HL-60 (cell line): ENCODE measurements at regions not wholly inside any gene's neighbourhood (a gene's known extent, or its start where the extent isn't known, plus 50 kb on each side); places are given as distances from the start of the nearest gene placed in this dataset.

Experiments used
- DNase-seq, 2 experiments: peaks; one replicate each; pipeline ENCODE4 v3.0.0-alpha.2; 2010 to 2020; ENCODE audit warnings: low read depth in 1 of 2, low spot score in 1 of 2
- H3K27ac ChIP-seq: fragments of 250-450 bp; sonication (Bioruptor Pico); replicated peaks from 2 replicates; pipeline ENCODE4 v1.5.1; 2020; ENCODE audit warnings: mild to moderate bottlenecking, moderate library complexity
- H3K27me3 ChIP-seq: fragments of 250-450 bp; sonication (Bioruptor Pico); 2 replicates; pipeline ENCODE4 v1.5.1; 2021; ENCODE audit warnings: mild to moderate bottlenecking, moderate library complexity; ENCODE audit not compliant: insufficient read depth, poor library complexity, severe bottlenecking
- H3K4me3 ChIP-seq: replicated peaks from 2 replicates; pipeline ENCODE4 v1.5.1; 2011; ENCODE audit warnings: mild to moderate bottlenecking, control low read depth, low read length; ENCODE audit not compliant: insufficient read depth
- GABPA ChIP-seq: IDR thresholded peaks from 2 replicates; pipeline ENCODE4 v1.6.1; 2012; ENCODE audit warnings: low read depth
- POLR2AphosphoS5 ChIP-seq: IDR thresholded peaks from 2 replicates; pipeline ENCODE4 v1.6.1; 2012; ENCODE audit warnings: low read depth
- SPI1 ChIP-seq: IDR thresholded peaks from 2 replicates; pipeline ENCODE4 v1.6.1; 2012; ENCODE audit warnings: low read depth, mild to moderate bottlenecking, borderline replicate concordance
- TF ChIP-seq, protein P1 (sequence below): IDR thresholded peaks from one replicate; pipeline ENCODE4 v1.5.1; 2011; ENCODE audit warnings: low read length, control low read depth, inconsistent platforms; ENCODE audit not compliant: insufficient read depth
- TF ChIP-seq, protein P2 (sequence below): IDR thresholded peaks from 2 replicates; pipeline ENCODE4 v1.6.1; 2012; ENCODE audit warnings: low read depth; ENCODE audit not compliant: insufficient replicate concordance

DNA sequence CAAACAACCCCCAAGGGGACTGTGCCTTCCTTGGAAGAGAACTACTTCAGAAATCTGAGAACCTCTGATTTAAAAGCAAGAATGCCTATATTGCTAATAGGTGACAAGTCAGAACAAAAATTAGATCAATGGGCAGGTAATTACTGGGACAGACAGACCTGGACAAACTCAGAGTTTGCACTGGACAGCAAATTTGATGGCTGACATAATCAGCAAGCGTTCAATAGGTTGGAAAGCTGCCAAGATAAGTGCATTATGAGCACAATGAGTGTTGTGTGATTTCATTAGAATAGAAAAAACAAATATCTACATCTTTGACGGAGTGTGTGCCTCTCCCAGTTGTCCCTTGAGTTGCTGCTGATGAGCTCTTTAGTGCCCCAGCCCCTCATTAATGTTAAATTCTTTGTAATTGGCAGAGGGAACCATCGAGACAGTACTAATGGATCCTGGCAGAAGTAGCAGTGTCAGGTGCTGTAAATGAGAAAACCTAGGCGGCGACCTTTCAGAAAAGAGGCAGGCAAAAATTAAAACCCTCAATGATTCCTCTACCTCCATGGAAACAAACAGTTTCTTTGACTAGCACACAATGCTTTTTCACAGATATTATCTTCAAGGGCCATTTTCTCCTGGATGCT, 116.5 kb upstream of the COL21A1 start:
- TF ChIP-seq GABPA (no peak), SPI1 (no peak)
- TF ChIP-seq, protein P1, sequence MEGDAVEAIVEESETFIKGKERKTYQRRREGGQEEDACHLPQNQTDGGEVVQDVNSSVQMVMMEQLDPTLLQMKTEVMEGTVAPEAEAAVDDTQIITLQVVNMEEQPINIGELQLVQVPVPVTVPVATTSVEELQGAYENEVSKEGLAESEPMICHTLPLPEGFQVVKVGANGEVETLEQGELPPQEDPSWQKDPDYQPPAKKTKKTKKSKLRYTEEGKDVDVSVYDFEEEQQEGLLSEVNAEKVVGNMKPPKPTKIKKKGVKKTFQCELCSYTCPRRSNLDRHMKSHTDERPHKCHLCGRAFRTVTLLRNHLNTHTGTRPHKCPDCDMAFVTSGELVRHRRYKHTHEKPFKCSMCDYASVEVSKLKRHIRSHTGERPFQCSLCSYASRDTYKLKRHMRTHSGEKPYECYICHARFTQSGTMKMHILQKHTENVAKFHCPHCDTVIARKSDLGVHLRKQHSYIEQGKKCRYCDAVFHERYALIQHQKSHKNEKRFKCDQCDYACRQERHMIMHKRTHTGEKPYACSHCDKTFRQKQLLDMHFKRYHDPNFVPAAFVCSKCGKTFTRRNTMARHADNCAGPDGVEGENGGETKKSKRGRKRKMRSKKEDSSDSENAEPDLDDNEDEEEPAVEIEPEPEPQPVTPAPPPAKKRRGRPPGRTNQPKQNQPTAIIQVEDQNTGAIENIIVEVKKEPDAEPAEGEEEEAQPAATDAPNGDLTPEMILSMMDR, result no peak
- TF ChIP-seq, protein P2, sequence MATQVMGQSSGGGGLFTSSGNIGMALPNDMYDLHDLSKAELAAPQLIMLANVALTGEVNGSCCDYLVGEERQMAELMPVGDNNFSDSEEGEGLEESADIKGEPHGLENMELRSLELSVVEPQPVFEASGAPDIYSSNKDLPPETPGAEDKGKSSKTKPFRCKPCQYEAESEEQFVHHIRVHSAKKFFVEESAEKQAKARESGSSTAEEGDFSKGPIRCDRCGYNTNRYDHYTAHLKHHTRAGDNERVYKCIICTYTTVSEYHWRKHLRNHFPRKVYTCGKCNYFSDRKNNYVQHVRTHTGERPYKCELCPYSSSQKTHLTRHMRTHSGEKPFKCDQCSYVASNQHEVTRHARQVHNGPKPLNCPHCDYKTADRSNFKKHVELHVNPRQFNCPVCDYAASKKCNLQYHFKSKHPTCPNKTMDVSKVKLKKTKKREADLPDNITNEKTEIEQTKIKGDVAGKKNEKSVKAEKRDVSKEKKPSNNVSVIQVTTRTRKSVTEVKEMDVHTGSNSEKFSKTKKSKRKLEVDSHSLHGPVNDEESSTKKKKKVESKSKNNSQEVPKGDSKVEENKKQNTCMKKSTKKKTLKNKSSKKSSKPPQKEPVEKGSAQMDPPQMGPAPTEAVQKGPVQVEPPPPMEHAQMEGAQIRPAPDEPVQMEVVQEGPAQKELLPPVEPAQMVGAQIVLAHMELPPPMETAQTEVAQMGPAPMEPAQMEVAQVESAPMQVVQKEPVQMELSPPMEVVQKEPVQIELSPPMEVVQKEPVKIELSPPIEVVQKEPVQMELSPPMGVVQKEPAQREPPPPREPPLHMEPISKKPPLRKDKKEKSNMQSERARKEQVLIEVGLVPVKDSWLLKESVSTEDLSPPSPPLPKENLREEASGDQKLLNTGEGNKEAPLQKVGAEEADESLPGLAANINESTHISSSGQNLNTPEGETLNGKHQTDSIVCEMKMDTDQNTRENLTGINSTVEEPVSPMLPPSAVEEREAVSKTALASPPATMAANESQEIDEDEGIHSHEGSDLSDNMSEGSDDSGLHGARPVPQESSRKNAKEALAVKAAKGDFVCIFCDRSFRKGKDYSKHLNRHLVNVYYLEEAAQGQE, result no peak
- DNase-seq, result no peak
- Histone ChIP-seq H3K27me3 (no peaks in the 10 kb centered on the region), H3K4me3 (no peak overlapping the region), H3K27ac (no peak overlapping the region)

- TF ChIP-seq SPI1, result no peak
- no peak for TF ChIP-seq GABPA
- no peak for TF ChIP-seq POLR2AphosphoS5
- TF ChIP-seq, protein P1, result no peak
- TF ChIP-seq, protein P2, result no peak
- no peaks in the 10 kb centered on the region for H3K27me3 ChIP-seq
- DNase-seq, result no peak
- no peak overlapping the region for H3K27ac ChIP-seq
- H3K4me3 ChIP-seq, result no peak overlapping the region
These were observed 114.4 kb upstream of the COL21A1 start for GRCh38 chr6:56361812-56362211.

GRCh38 chr6:56359201-56359899, 112.0 kb upstream of the COL21A1 start:
- Histone ChIP-seq H3K27ac (no peak overlapping the region), H3K4me3 (no peak overlapping the region), H3K27me3 (no peaks in the 10 kb centered on the region)
- TF ChIP-seq SPI1 (no peak; the same call in 1 of the 2 replicates), POLR2AphosphoS5 (no peak)
- TF ChIP-seq, protein P1, result peak; percentile 41
- peak in 1 of 2 experiments; percentile 58 for DNase-seq
